ENCODE measurements at regions not wholly inside any gene's neighbourhood (a gene's known extent, or its start where the extent isn't known, plus 50 kb on each side); places are given as distances from the start of the nearest gene placed in this dataset.

DNA sequence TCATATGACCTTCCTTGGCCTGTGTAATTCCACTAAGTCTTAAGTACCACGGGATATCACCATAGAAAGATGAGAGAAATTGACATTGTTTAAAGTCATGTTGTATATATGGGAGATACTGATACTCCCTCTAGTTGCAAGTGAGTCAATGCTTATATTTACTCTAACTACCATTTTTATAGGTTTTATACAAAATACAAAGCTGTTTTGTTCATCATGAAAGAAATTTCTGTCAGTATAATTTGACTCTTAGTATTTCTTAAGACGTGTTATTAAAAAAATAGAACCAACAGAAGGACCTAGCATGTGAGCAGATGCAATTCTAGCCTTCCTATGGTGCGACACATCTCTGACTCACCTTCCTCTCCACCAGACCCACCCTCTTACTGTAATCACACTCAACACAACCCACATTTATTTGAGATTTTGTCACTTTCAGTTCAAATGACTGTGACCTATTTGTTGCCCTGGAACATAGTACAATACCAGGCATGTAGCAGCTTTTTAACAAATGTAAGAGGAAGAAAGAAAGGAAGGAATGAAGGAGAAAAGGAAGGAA, 453.1 kb downstream of the CMPK2 start:
- Mint-ChIP-seq H3K36me3 (no peaks in the 10 kb centered on the region), H3K9me3 (peaks cover 0 to 6% (median 0%) of the 10 kb centered on the region in 11 donors), H3K27me3 (peaks cover 0 to 28% (median 6%) of the 10 kb centered on the region in 5 donors), H3K4me1 (no peaks in the 10 kb centered on the region), H3K27ac (no peak overlapping the region), H3K4me3 (no peak overlapping the region)
- no peak for DNase-seq
- intact Hi-C loops (cut with micrococcal nuclease), result no loop called here
- Histone ChIP-seq H3K4me3 (ENCODE audit: low read length) (no peak overlapping the region), H3K27ac (ENCODE audit: low read depth, low read length) (no peak overlapping the region), H3K27me3 (ENCODE audit: control insufficient read depth in 2 of 2, insufficient read depth in 2 of 2, low read length in 2 of 2) (no peaks in the 10 kb centered on the region), H3K4me1 (ENCODE audit: control insufficient read depth in 2 of 2, insufficient read depth in 2 of 2, low read length in 2 of 2) (no peaks in the 10 kb centered on the region), H3K9me3 (ENCODE audit: control insufficient read depth in 2 of 3, low read length in 3 of 3) (no peaks in the 10 kb centered on the region), H3K36me3 (ENCODE audit: control insufficient read depth in 2 of 3, insufficient read depth in 3 of 3, low read length in 3 of 3) (no peaks in the 10 kb centered on the region)
- ChIA-PET POLR2A (no interaction called here), CTCF (no interaction called here)
- no peak for ATAC-seq

DNA sequence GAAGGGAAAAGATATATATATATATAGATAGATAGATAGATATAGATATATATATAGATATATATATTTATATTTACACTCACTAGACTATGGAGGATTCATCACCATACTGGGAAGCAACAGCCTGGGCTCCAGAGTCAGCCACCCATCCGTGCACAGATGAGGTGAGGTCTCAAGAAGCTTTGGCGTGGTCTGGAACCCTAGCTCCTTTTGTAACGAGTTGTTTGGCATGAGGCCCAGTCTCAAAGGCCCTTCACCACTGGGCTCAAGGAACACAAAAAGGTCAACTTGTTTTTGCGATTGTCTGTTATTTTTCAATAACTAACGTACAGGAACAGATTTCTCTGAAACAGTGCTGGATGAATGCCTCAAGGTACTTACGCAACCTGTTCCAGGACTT, 448.7 kb downstream of the CMPK2 start:
- no peaks in the 10 kb centered on the region for H3K27me3 ChIP-seq (ENCODE audit: control insufficient read depth in 2 of 2, insufficient read depth in 2 of 2, low read length in 2 of 2)
- no peaks in the 10 kb centered on the region for H3K4me1 Mint-ChIP-seq
- no peaks in the 10 kb centered on the region for H3K36me3 ChIP-seq (ENCODE audit: control insufficient read depth in 2 of 3, insufficient read depth in 3 of 3, low read length in 3 of 3)
- no peak overlapping the region for H3K27ac ChIP-seq (ENCODE audit: low read depth, low read length)
- DNase-seq (no peak), ATAC-seq (no peak)
- ChIA-PET POLR2A (no interaction called here), CTCF (no interaction called here)
- H3K36me3 Mint-ChIP-seq, result no peaks in the 10 kb centered on the region
- no peaks in the 10 kb centered on the region for H3K4me1 ChIP-seq (ENCODE audit: control insufficient read depth in 2 of 2, insufficient read depth in 2 of 2, low read length in 2 of 2)
- H3K27ac Mint-ChIP-seq, result no peak overlapping the region
- intact Hi-C loops (cut with micrococcal nuclease), result no loop called here
- no peaks in the 10 kb centered on the region for H3K9me3 ChIP-seq (ENCODE audit: control insufficient read depth in 2 of 3, low read length in 3 of 3)
- peaks cover 0 to 9% (median 4%) of the 10 kb centered on the region in 5 donors for H3K27me3 Mint-ChIP-seq
- H3K9me3 Mint-ChIP-seq, result peaks cover 0 to 4% (median 0%) of the 10 kb centered on the region in 11 donors
- H3K4me3 Mint-ChIP-seq, result no peak overlapping the region
- H3K4me3 ChIP-seq (ENCODE audit: low read length), result no peak overlapping the region

DNA sequence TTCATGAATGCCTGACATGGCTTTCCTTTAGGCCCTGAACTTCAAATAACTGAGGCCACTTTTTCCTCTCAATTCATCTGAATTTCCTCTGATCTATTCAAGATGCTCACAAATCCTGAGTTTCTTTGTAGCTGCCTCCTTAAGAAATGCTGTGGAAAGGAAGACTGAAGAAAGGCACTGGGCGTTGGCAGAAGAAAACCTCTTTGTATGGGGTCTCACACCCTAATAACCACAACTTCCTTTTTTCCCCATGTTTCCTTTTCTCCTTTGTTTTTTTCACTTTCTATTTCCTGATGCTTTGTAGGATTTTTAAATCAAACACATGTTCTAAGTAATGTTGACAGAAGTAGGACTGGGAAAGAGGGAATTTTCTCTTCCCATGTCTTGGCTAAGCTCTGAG, 447.4 kb downstream of the CMPK2 start:
- intact Hi-C loops (cut with micrococcal nuclease), result no loop called here
- H3K4me1 ChIP-seq (ENCODE audit: control insufficient read depth in 2 of 2, insufficient read depth in 2 of 2, low read length in 2 of 2), result no peaks in the 10 kb centered on the region
- DNase-seq (no peak), ATAC-seq (no peak)
- no peaks in the 10 kb centered on the region for H3K27me3 Mint-ChIP-seq
- H3K36me3 ChIP-seq (ENCODE audit: control insufficient read depth in 2 of 3, insufficient read depth in 3 of 3, low read length in 3 of 3), result no peaks in the 10 kb centered on the region
- peaks cover 0 to 3% (median 0%) of the 10 kb centered on the region in 11 donors for H3K9me3 Mint-ChIP-seq
- no peaks in the 10 kb centered on the region for H3K36me3 Mint-ChIP-seq
- ChIA-PET CTCF (no interaction called here), POLR2A (no interaction called here)
- H3K27me3 ChIP-seq (ENCODE audit: control insufficient read depth in 2 of 2, insufficient read depth in 2 of 2, low read length in 2 of 2), result no peaks in the 10 kb centered on the region
- H3K4me1 Mint-ChIP-seq, result no peaks in the 10 kb centered on the region
- no peak overlapping the region for H3K27ac ChIP-seq (ENCODE audit: low read depth, low read length)
- H3K9me3 ChIP-seq (ENCODE audit: control insufficient read depth in 2 of 3, low read length in 3 of 3), result no peaks in the 10 kb centered on the region
- no peak overlapping the region for H3K4me3 Mint-ChIP-seq
- H3K27ac Mint-ChIP-seq, result no peak overlapping the region
- H3K4me3 ChIP-seq (ENCODE audit: low read length), result no peak overlapping the region

DNA sequence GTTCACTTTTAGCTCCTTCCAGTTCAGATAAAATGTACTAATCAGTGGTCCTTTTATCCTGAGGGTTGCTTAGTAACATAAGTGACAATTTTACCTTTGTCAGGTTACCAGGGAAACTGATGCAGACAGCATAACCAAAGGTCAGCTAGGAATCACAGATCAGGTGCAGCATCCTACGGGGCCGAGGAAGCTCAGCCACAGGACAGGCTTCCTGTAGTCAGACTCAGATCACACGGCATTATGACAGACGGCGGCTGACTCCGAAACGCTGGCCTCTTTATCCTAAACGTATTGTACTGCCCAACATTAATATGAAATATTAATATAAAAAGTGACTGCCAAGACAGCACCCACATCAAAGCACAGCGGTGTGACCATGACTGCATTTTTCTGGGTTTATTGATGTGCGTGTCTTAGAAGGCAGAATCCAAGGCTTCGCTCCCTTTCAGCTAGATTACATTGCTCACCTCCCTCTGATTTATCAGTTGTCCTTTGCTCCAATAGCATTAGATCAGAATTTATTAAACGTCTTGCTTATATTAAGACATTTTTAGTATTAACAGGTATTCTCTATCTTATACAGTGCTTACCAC, 444.5 kb downstream of the CMPK2 start:
- H3K4me1 ChIP-seq (ENCODE audit: control insufficient read depth in 2 of 2, insufficient read depth in 2 of 2, low read length in 2 of 2), result no peaks in the 10 kb centered on the region
- CTCF ChIA-PET, result no interaction called here
- Mint-ChIP-seq H3K36me3 (no peaks in the 10 kb centered on the region), H3K4me1 (no peaks in the 10 kb centered on the region), H3K4me3 (no peak overlapping the region), H3K27me3 (no peaks in the 10 kb centered on the region), H3K27ac (no peak overlapping the region), H3K9me3 (peaks cover 0 to 3% (median 0%) of the 10 kb centered on the region in 11 donors)
- no peak overlapping the region for H3K4me3 ChIP-seq (ENCODE audit: low read length)
- intact Hi-C loops (cut with micrococcal nuclease), result no loop called here
- H3K36me3 ChIP-seq (ENCODE audit: control insufficient read depth in 2 of 3, insufficient read depth in 3 of 3, low read length in 3 of 3), result no peaks in the 10 kb centered on the region
- DNase-seq (no peak), ATAC-seq (no peak)
- no peaks in the 10 kb centered on the region for H3K9me3 ChIP-seq (ENCODE audit: control insufficient read depth in 2 of 3, low read length in 3 of 3)
- POLR2A ChIA-PET, result no interaction called here
- no peaks in the 10 kb centered on the region for H3K27me3 ChIP-seq (ENCODE audit: control insufficient read depth in 2 of 2, insufficient read depth in 2 of 2, low read length in 2 of 2)
- no peak overlapping the region for H3K27ac ChIP-seq (ENCODE audit: low read depth, low read length)

DNA sequence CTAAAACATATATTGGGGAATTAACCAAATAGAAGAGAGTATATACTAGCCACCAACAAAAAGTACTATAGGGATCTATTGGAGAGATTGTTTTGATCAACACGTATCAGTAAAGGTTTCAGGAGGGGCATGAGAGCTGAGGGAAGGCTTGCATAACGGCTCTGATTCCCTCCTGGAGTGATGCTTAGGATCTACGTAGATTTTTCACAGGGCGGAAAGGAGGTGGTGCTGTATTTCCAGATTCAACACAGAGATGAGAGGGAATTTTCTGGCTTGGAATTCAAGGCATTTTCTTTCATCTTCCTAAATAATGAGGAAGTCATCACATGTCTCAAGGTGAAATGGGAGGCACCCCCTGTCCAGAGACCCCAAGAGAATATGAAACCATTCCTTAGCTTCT, 443.8 kb downstream of the CMPK2 start:
- Mint-ChIP-seq H3K4me3 (no peak overlapping the region), H3K4me1 (no peaks in the 10 kb centered on the region), H3K36me3 (no peaks in the 10 kb centered on the region), H3K27me3 (no peaks in the 10 kb centered on the region), H3K27ac (no peak overlapping the region), H3K9me3 (peaks cover 0 to 3% (median 0%) of the 10 kb centered on the region in 11 donors)
- no peak for ATAC-seq
- no peak for DNase-seq
- no peaks in the 10 kb centered on the region for H3K27me3 ChIP-seq (ENCODE audit: control insufficient read depth in 2 of 2, insufficient read depth in 2 of 2, low read length in 2 of 2)
- H3K27ac ChIP-seq (ENCODE audit: low read depth, low read length), result no peak overlapping the region
- H3K9me3 ChIP-seq (ENCODE audit: control insufficient read depth in 2 of 3, low read length in 3 of 3), result no peaks in the 10 kb centered on the region
- CTCF ChIA-PET, result no interaction called here
- H3K4me1 ChIP-seq (ENCODE audit: control insufficient read depth in 2 of 2, insufficient read depth in 2 of 2, low read length in 2 of 2), result no peaks in the 10 kb centered on the region
- no peak overlapping the region for H3K4me3 ChIP-seq (ENCODE audit: low read length)
- intact Hi-C loops (cut with micrococcal nuclease), result no loop called here
- POLR2A ChIA-PET, result no interaction called here
- H3K36me3 ChIP-seq (ENCODE audit: control insufficient read depth in 2 of 3, insufficient read depth in 3 of 3, low read length in 3 of 3), result no peaks in the 10 kb centered on the region

DNA sequence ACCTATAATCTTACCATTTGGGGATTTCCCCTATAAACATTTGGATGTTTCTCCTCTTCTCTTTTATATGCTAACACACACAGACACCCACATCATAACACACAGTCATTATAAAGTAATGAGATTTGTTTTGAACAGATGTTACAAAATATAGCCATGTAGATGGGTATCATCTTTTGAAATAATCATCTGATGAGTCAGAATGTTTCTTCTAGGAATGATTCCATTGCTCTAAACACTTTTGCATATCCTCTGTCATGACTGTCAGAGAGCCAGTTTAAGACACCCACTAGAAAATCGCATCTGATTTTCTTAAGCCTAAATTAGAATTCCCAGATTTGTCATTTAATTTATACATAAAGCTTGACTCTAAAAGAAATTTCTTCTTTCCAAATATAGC, 442.6 kb downstream of the CMPK2 start:
- Mint-ChIP-seq H3K4me3 (no peak overlapping the region), H3K27ac (no peak overlapping the region), H3K9me3 (peaks cover 0 to 3% (median 0%) of the 10 kb centered on the region in 11 donors), H3K4me1 (no peaks in the 10 kb centered on the region), H3K36me3 (no peaks in the 10 kb centered on the region), H3K27me3 (no peaks in the 10 kb centered on the region)
- Histone ChIP-seq H3K4me3 (ENCODE audit: low read length) (no peak overlapping the region), H3K27ac (ENCODE audit: low read depth, low read length) (no peak overlapping the region), H3K9me3 (ENCODE audit: control insufficient read depth in 2 of 3, low read length in 3 of 3) (no peaks in the 10 kb centered on the region), H3K4me1 (ENCODE audit: control insufficient read depth in 2 of 2, insufficient read depth in 2 of 2, low read length in 2 of 2) (no peaks in the 10 kb centered on the region), H3K36me3 (ENCODE audit: control insufficient read depth in 2 of 3, insufficient read depth in 3 of 3, low read length in 3 of 3) (no peaks in the 10 kb centered on the region), H3K27me3 (ENCODE audit: control insufficient read depth in 2 of 2, insufficient read depth in 2 of 2, low read length in 2 of 2) (no peaks in the 10 kb centered on the region)
- DNase-seq, result no peak
- no peak for ATAC-seq
- CTCF ChIA-PET, result no interaction called here
- POLR2A ChIA-PET, result no interaction called here
- intact Hi-C loops (cut with micrococcal nuclease), result no loop called here

DNA sequence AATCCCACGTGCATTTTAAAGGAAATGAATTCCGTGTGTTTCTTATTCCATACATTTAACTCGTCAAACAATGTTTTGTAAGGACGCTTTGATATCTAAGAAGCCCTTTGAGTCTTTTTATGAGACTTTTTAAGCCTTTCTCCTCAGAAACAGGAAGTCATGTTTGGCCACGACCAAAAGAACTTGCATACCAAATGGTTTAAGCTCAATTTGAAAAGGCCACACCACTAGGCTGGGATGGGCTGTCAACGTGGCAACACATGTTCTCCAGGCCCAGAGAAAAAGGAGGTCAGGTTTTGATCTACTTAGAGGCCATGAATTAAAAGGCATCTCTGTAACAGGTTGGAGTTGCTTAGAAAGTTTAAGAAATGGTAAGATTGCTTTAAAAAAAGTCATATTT, 441.8 kb downstream of the CMPK2 start:
- Mint-ChIP-seq H3K4me1 (no peaks in the 10 kb centered on the region), H3K36me3 (no peaks in the 10 kb centered on the region), H3K9me3 (peaks cover 0 to 3% (median 0%) of the 10 kb centered on the region in 11 donors), H3K27me3 (no peaks in the 10 kb centered on the region), H3K27ac (no peak overlapping the region), H3K4me3 (no peak overlapping the region)
- H3K36me3 ChIP-seq (ENCODE audit: control insufficient read depth in 2 of 3, insufficient read depth in 3 of 3, low read length in 3 of 3), result no peaks in the 10 kb centered on the region
- no peak overlapping the region for H3K27ac ChIP-seq (ENCODE audit: low read depth, low read length)
- no peak overlapping the region for H3K4me3 ChIP-seq (ENCODE audit: low read length)
- intact Hi-C loops (cut with micrococcal nuclease), result no loop called here
- ChIA-PET CTCF (no interaction called here), POLR2A (no interaction called here)
- ATAC-seq, result no peak
- H3K27me3 ChIP-seq (ENCODE audit: control insufficient read depth in 2 of 2, insufficient read depth in 2 of 2, low read length in 2 of 2), result no peaks in the 10 kb centered on the region
- DNase-seq, result no peak
- no peaks in the 10 kb centered on the region for H3K9me3 ChIP-seq (ENCODE audit: control insufficient read depth in 2 of 3, low read length in 3 of 3)
- H3K4me1 ChIP-seq (ENCODE audit: control insufficient read depth in 2 of 2, insufficient read depth in 2 of 2, low read length in 2 of 2), result no peaks in the 10 kb centered on the region
